LNCaP clone FGC (cell line): ENCODE measurements at regions not wholly inside any gene's neighbourhood (a gene's known extent, or its start where the extent isn't known, plus 50 kb on each side); places are given as distances from the start of the nearest gene placed in this dataset.

ENCODE experiments used
- DNase-seq: peaks from one replicate; pipeline ENCODE4 v3.0.0-alpha.2; 2011; ENCODE audit warnings: low read depth
- H3K4me3 ChIP-seq: 2 replicates; pipeline ENCODE4 v1.5.1; 2011; ENCODE audit warnings: mild to moderate bottlenecking, low read depth, low read length, control low read depth
- CTCF ChIP-seq: IDR thresholded peaks from 2 replicates; pipeline ENCODE4 v1.5.1; 2012; ENCODE audit warnings: mild to moderate bottlenecking; ENCODE audit not compliant: control insufficient read depth, insufficient read depth; ENCODE audit errors: extremely low read depth

GRCh38 chr5:74146796-74147195, 493.7 kb downstream of the ENC1 start:
- no peak for TF ChIP-seq CTCF
- no peak for DNase-seq
- no peak overlapping the region for H3K4me3 ChIP-seq

- no peak for TF ChIP-seq CTCF
Measured at GRCh38 chr5:74145951-74146350, 494.6 kb downstream of the ENC1 start.

GRCh38 chr5:74143721-74144330, 496.7 kb downstream of the ENC1 start:
- no peak for DNase-seq
- no peak for TF ChIP-seq CTCF
- H3K4me3 ChIP-seq = no peak overlapping the region

More at GRCh38 chr5:74145951-74146350, 494.6 kb downstream of the ENC1 start:
- DNase-seq = no peak
- H3K4me3 ChIP-seq = no peak overlapping the region

GRCh38 chr5:74143151-74143550, 497.4 kb downstream of the ENC1 start:
- no peak for DNase-seq
- no peak for TF ChIP-seq CTCF
- H3K4me3 ChIP-seq = no peak overlapping the region

- no peak overlapping the region for H3K4me3 ChIP-seq
- no peak for TF ChIP-seq CTCF
- no peak for DNase-seq
Measured at GRCh38 chr5:74141053-74141452, 499.5 kb downstream of the ENC1 start.

- TF ChIP-seq CTCF = no peak
- no peak overlapping the region for H3K4me3 ChIP-seq
Measured at GRCh38 chr5:74140409-74140808, 500.1 kb downstream of the ENC1 start.

GRCh38 chr5:74139589-74139988, 500.9 kb downstream of the ENC1 start:
- no peak overlapping the region for H3K4me3 ChIP-seq
- DNase-seq = no peak
- no peak for TF ChIP-seq CTCF

More at GRCh38 chr5:74140409-74140808, 500.1 kb downstream of the ENC1 start:
- DNase-seq = no peak
